Right lobe of liver (tissue), 6 donors: ENCODE measurements at regions not wholly inside any gene's neighbourhood (a gene's known extent, or its start where the extent isn't known, plus 50 kb on each side); places are given as distances from the start of the nearest gene placed in this dataset.

ENCODE experiments used
- ATAC-seq, 4 donors: fragments of 200-7000 bp; cut with Tn5 transposase; one replicate each; pipeline ENCODE4 v1.9.1; 2020; ENCODE audit warnings: mild to moderate bottlenecking in 4 of 4, moderate library complexity in 4 of 4
- DNase-seq, 3 donors: peaks; one replicate each; pipeline ENCODE4 v3.0.0-alpha.2; 2020
- H3K27ac ChIP-seq, 3 donors: fragments of 200-600 bp; one replicate each; pipeline ENCODE4 v1.8.0; 2022
- H3K27me3 ChIP-seq, 2 donors: fragments of 200-600 bp; one replicate each; pipeline ENCODE4 v1.8.0; 2022
- H3K36me3 ChIP-seq, 4 donors: fragments of 200-600 bp; sonication (generic) in 1 of 4; one replicate each; pipeline versions ENCODE4 v1.5.1 to v1.8.0; 2017 to 2022; ENCODE audit warnings: control low read depth in 1 of 4
- H3K4me1 ChIP-seq, 4 donors: fragments of 200-600 bp; sonication (generic) in 1 of 4; one replicate each; pipeline versions ENCODE4 v1.5.1 to v1.8.0; 2017 to 2022; ENCODE audit warnings: control low read depth in 1 of 4
- H3K4me3 ChIP-seq, 3 donors: fragments of 200-600 bp; one replicate each; pipeline ENCODE4 v1.8.0; 2022
- H3K9me3 ChIP-seq, 4 donors: fragments of 200-600 bp; sonication (generic) in 1 of 4; one replicate each; pipeline versions ENCODE4 v1.5.1 to v1.8.0; 2017 to 2022; ENCODE audit warnings: control low read depth in 1 of 4
- CTCF ChIP-seq, 4 donors: fragments of 200-600 bp in 3 of 4; fragments of 450-650 bp in 1 of 4; IDR thresholded peaks; one replicate each; pipeline versions ENCODE4 v1.5.1 to v1.8.0; 2016 to 2022; ENCODE audit warnings: antibody characterized with exemption in 4 of 4, mild to moderate bottlenecking in 2 of 4
- POLR2A ChIP-seq: fragments of 450-650 bp; IDR thresholded peaks from one replicate; pipeline ENCODE4 v1.6.1; 2017; ENCODE audit warnings: antibody characterized with exemption, mild to moderate bottlenecking
- WGBS: methylation state at CpG from one replicate; pipeline ENCODE4 v1.1.6; 2018; ENCODE audit warnings: low coverage, low lambda C conversion rate; ENCODE audit not compliant: insufficient coverage; ENCODE audit errors: missing lambda C conversion rate; 5-methylcytosine and 5-hydroxymethylcytosine counted together
- intact Hi-C, 2 donors: fragments of 100-400 bp; cut with DNase I; formaldehyde crosslinking; loops; one replicate each; pipeline versions ENCODE4 v1.11.2 to v1.14.1; 2022
- donor health status: DM: no; HTN: yes; CAD: no.
- donor health status: DM: no; HTN: no; CAD: no.
- donor health status: DM: no; HTN: no; CAD: no.
- donor health status: DM: no; HTN: yes; CAD: no.
- donor health status: DM: no; HTN: yes; CAD: no.

DNA sequence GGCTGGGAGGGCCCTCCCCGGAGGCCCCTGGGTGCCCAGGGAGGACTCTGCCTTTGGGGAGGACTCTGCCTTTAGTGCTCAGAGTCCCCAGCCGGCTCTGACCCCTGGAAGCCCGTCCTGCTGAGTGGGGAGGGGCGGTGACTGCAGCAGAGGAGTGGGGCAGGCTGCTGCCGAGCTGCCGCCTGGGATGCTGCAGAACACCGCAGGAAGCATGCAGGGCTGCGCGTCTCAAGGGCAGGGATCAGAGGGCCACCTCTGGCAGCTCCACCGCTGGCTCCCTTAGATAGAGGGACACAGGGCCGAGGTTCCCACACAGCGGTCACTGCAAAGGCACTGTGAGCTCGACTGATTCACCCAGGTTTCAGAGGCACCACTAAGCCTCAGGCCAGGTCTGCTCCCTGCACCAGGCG is 82.2 kb upstream of the GATA5 start:
- H3K4me1 ChIP-seq, result peaks cover 0 to 4% (median 0%) of the 10 kb centered on the region in 4 donors
- no peak for TF ChIP-seq CTCF (IDR thresholded peaks at IDR 0.05)
- DNase-seq (no peak), ATAC-seq (no peak)
- no CpG with 5 or more reads among the region's 14 CpGs for WGBS
- no peak overlapping the region for H3K4me3 ChIP-seq
- H3K9me3 ChIP-seq, result no peaks in the 10 kb centered on the region
- H3K27ac ChIP-seq, result no peak overlapping the region
- no peaks in the 10 kb centered on the region for H3K27me3 ChIP-seq
- H3K36me3 ChIP-seq, result no peaks in the 10 kb centered on the region
- intact Hi-C loops, result no loop called here

DNA sequence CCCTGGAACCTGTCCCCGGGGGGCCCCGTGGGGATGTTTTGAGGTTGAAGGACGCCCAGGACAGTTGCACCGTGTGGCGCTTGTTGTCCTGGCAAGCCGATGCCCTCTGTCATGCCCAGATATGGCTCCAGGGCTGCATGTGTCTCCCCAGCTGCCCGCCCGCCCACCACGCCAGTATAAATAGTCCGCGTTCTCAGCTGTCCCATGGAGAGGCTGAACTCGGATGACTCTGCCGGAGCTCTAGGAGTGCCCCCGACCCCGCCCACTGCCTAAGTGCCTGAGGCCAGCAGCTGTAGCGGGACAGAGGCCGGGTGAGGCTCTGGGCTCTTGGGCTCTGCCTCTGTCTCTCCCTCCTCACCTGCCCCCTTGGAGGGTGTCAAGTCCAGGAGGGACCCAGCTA is 83.0 kb upstream of the GATA5 start:
- DNase-seq (no peak), ATAC-seq (no peak)
- Histone ChIP-seq H3K27ac (no peak overlapping the region), H3K9me3 (no peaks in the 10 kb centered on the region), H3K27me3 (no peaks in the 10 kb centered on the region), H3K4me3 (no peak overlapping the region), H3K4me1 (peaks cover 0 to 4% (median 0%) of the 10 kb centered on the region in 4 donors), H3K36me3 (no peaks in the 10 kb centered on the region)
- intact Hi-C loops, result no loop called here
- TF ChIP-seq POLR2A (no peak), CTCF (IDR thresholded peaks at IDR 0.05) (no peak)
- 40% methylated on average over 1 of the region's 17 CpGs for WGBS

DNA sequence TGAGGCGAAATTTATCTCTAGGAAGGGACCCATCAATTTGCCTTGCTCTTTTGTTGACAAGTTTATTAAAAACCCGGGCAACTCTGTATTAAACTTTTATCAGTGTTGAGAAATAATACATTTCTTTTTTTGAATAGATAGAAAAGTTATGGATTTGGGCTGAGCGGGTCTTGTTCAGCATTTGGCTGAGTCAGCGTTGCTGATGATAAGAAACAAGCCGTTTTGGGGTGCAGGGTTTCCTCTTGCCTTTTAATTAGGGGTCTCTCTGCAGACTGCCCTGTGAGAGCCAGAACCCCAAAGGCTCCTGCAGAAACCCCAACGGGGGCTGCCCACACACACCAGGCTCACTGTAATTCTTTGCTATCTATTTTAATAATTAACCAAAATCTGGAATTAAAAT is 82.1 kb upstream of the SLCO4A1 start:
- no peaks in the 10 kb centered on the region for H3K27me3 ChIP-seq
- H3K36me3 ChIP-seq, result no peaks in the 10 kb centered on the region
- H3K4me1 ChIP-seq, result peaks cover 0 to 4% (median 0%) of the 10 kb centered on the region in 4 donors
- H3K9me3 ChIP-seq, result no peaks in the 10 kb centered on the region
- ATAC-seq (no peak), DNase-seq (no peak)
- H3K27ac ChIP-seq, result no peak overlapping the region
- TF ChIP-seq POLR2A (no peak), CTCF (IDR thresholded peaks at IDR 0.05) (no peak)
- intact Hi-C loops, result no loop called here
- 41% methylated on average over 6 of the region's 6 CpGs for WGBS
- H3K4me3 ChIP-seq, result no peak overlapping the region

DNA sequence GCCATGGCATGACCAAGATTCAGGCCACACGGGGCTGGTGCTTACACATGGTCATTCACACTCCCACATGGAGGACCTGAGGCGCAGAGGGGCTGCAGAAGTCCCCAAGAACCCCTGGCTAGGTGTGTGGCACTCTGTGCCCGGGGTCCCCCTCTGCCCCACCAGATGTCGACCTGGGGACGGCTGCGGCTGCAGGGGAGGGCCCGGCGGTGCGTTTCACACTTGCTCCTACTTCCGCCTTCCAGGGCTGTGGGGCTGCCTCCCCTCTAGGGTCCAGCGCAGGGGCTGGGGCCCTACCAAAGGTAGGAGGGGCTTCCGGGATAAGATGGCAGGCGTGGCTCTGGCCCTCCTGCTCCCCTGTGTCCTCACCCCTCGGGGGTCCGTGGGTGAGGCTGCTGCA is 81.1 kb upstream of the SLCO4A1 start:
- no peak for ATAC-seq
- H3K27ac ChIP-seq, result no peak overlapping the region
- intact Hi-C loops, result no loop called here
- 0% methylated on average over 2 of the region's 15 CpGs for WGBS
- no peaks in the 10 kb centered on the region for H3K9me3 ChIP-seq
- no peak for DNase-seq
- TF ChIP-seq POLR2A (no peak), CTCF (IDR thresholded peaks at IDR 0.05) (no peak)
- no peaks in the 10 kb centered on the region for H3K36me3 ChIP-seq
- H3K4me1 ChIP-seq, result no peaks in the 10 kb centered on the region
- H3K27me3 ChIP-seq, result no peaks in the 10 kb centered on the region
- no peak overlapping the region for H3K4me3 ChIP-seq

DNA sequence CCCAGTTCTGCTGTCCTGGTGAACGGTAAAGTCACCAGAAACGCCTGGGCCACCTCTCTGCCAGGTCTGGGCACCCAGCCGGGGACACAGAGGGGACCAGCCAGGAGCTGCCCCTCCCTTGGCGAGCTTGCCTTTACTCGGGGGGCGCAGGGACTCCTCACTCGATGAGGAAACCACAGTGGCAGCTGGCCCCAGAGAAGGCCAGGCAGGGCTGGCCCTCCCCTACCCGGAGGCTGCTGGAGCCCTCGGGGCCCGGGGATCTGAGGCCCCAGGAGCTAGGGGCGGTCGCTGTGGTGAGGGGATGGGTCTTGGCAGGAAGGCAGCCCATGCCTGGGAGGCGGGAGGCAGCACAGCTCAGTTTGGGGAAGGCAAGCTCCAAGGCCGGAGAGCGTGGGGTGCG is 80.4 kb upstream of the SLCO4A1 start:
- WGBS, result 12% methylated on average over 6 of the region's 16 CpGs
- ATAC-seq, result no peak
- Histone ChIP-seq H3K27ac (no peak overlapping the region), H3K4me1 (no peaks in the 10 kb centered on the region), H3K27me3 (no peaks in the 10 kb centered on the region), H3K36me3 (no peaks in the 10 kb centered on the region), H3K4me3 (no peak overlapping the region), H3K9me3 (no peaks in the 10 kb centered on the region)
- TF ChIP-seq CTCF (IDR thresholded peaks at IDR 0.05), result no peak
- no peak for DNase-seq
- intact Hi-C loops, result no loop called here
